ENCODE measurements at regions not wholly inside any gene's neighbourhood (a gene's known extent, or its start where the extent isn't known, plus 50 kb on each side); places are given as distances from the start of the nearest gene placed in this dataset.

DNA sequence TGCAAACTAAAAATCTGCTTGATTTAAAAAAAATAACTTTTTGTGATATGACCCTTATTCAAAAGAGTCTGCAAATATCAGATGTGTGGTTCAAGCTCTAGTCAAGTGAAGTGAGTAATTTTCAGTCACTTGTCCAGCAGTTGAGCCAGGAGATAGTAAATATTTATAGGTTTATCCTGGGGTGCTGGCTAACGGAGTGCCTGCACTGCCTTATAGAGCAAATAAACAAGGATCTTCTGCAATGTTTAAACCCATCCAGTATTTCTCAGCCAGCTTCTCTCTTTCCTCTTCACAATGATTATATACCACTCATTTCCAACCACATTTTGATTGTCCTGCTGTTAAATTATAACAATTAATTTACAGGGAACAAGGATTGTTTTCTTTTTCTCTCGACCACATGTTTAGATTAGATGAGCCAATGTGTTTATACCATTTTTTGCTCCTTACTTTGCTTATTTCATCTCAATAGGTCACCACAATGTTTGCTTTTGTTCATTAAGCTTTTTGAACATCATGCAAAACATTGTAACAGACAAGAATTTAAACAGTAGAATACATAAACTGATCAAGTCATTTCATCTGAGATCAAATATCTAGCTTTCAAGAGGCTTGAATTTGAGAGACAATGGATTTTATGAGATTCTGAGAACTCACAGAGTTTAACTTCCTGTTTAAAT lies 60.3 kb upstream of the GREM2 start:
- DNase-seq (ENCODE audit: low read depth): no peak

GRCh38 chr1:240667351-240667750 lies 55.4 kb upstream of the GREM2 start:
- no peak for DNase-seq (ENCODE audit: low read depth)

GRCh38 chr1:240666568-240667198 lies 54.7 kb upstream of the GREM2 start:
- no peak for DNase-seq (ENCODE audit: low read depth)

- DNase-seq (ENCODE audit: low read depth): no peak
These were observed 51.4 kb upstream of the GREM2 start for GRCh38 chr1:240663169-240663879.

Data from RPMI7951 (cell line).